DND-41 (cell line): ENCODE measurements at regions not wholly inside any gene's neighbourhood (a gene's known extent, or its start where the extent isn't known, plus 50 kb on each side); places are given as distances from the start of the nearest gene placed in this dataset.

Experiments
- ATAC-seq: fragments of 200-7000 bp; cut with Tn5 transposase; 3 replicates; pipeline ENCODE4 v1.9.1; 2021; ENCODE audit warnings: low read depth; ENCODE audit not compliant: insufficient read depth
- DNase-seq: peaks from one replicate; pipeline ENCODE4 v3.0.0-alpha.2; 2020
- H2AFZ ChIP-seq: 2 replicates; pipeline ENCODE4 v1.6.0; 2012; ENCODE audit warnings: low read depth, low read length
- H3K27ac ChIP-seq: 2 replicates; pipeline ENCODE4 v1.5.1; 2012; ENCODE audit warnings: low read length, inconsistent platforms
- H3K27me3 ChIP-seq: fragments of 200-600 bp; sonication (generic); 2 replicates; pipeline ENCODE4 v1.6.0; 2012; ENCODE audit warnings: low read length, mild to moderate bottlenecking, inconsistent platforms; ENCODE audit not compliant: insufficient read depth, poor library complexity
- H3K36me3 ChIP-seq: 2 replicates; pipeline ENCODE4 v1.5.1; 2012; ENCODE audit warnings: low read length, inconsistent platforms; ENCODE audit not compliant: insufficient read depth
- H3K4me1 ChIP-seq: 2 replicates; pipeline ENCODE4 v1.5.1; 2012; ENCODE audit warnings: mild to moderate bottlenecking, low read length; ENCODE audit not compliant: insufficient read depth
- H3K4me2 ChIP-seq: 2 replicates; pipeline ENCODE4 v1.6.0; 2012; ENCODE audit warnings: mild to moderate bottlenecking, moderate library complexity, low read length, inconsistent platforms; ENCODE audit not compliant: insufficient read depth
- H3K4me3 ChIP-seq, 2 experiments: fragments of 200-600 bp in 1 of 2; shearing (Covaris generic) in 1 of 2; 2 replicates each; pipeline ENCODE4 v1.5.1; 2012 to 2016; ENCODE audit warnings: inconsistent platforms in 2 of 2, low read length in 2 of 2, mild to moderate bottlenecking in 2 of 2, low read depth in 1 of 2, moderate library complexity in 1 of 2
- H3K79me2 ChIP-seq: 2 replicates; pipeline ENCODE4 v1.6.0; 2012; ENCODE audit warnings: low read length, inconsistent platforms; ENCODE audit not compliant: insufficient read depth
- H3K9ac ChIP-seq: 2 replicates; pipeline ENCODE4 v1.6.0; 2012; ENCODE audit warnings: low read depth, mild to moderate bottlenecking, inconsistent platforms, low read length, moderate library complexity
- H3K9me3 ChIP-seq: 2 replicates; pipeline ENCODE4 v1.5.1; 2012; ENCODE audit warnings: low read length, moderate library complexity, mild to moderate bottlenecking, inconsistent platforms; ENCODE audit not compliant: insufficient read depth, severe bottlenecking
- H4K20me1 ChIP-seq: 2 replicates; pipeline ENCODE4 v1.6.0; 2012; ENCODE audit warnings: low read length; ENCODE audit not compliant: insufficient read depth
- CTCF ChIP-seq: IDR thresholded peaks from 2 replicates; pipeline ENCODE4 v1.5.1; 2012; ENCODE audit warnings: borderline replicate concordance, low read length, moderate library complexity, mild to moderate bottlenecking; ENCODE audit not compliant: poor library complexity, severe bottlenecking; ENCODE audit errors: extremely low read depth
- EZH2 ChIP-seq: IDR thresholded peaks from 3 replicates; pipeline ENCODE4 v1.6.1; 2012; ENCODE audit warnings: borderline replicate concordance, low read depth, mild to moderate bottlenecking, moderate library complexity, low read length, inconsistent platforms; ENCODE audit not compliant: severe bottlenecking

GRCh38 chr2:129884221-129884786 lies 95.2 kb upstream of the RAB6C start:
- Histone ChIP-seq H3K36me3 (no peaks in the 10 kb centered on the region), H3K9me3 (no peaks in the 10 kb centered on the region), H3K27me3 (peaks cover 9% of the 10 kb centered on the region), H3K4me2 (no peak overlapping the region), H4K20me1 (no peaks in the 10 kb centered on the region), H3K79me2 (no peaks in the 10 kb centered on the region), H2AFZ (no peak overlapping the region), H3K4me1 (no peaks in the 10 kb centered on the region), H3K27ac (no peak overlapping the region), H3K9ac (no peak overlapping the region), H3K4me3 (no peak overlapping the region)
- TF ChIP-seq EZH2 (no peak), CTCF (no peak)
- no peak for ATAC-seq
- no peak for DNase-seq

DNA sequence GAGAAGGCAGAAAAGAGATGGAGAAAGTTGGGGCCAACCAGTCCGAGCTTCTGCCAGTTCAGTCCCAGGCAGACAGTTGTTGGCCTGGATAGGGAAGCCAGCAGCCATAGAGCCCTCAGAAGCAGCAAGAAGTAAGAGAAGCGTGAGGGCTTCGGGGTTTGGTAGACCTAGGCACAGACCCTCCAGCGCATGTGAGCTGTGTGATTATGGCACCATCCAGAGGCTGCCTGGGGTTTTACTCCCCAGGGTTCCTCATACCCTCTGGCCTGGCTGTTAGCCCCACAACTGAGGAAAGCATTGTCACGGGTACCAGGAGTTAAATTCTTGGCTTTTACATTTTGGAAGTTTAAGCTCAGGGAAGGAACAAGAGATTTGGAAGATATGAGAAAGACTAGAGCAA lies 93.7 kb upstream of the RAB6C start:
- Histone ChIP-seq H3K4me3 (no peak overlapping the region), H3K4me1 (no peaks in the 10 kb centered on the region), H3K4me2 (no peak overlapping the region), H3K9ac (no peak overlapping the region), H3K9me3 (no peaks in the 10 kb centered on the region), H3K36me3 (no peaks in the 10 kb centered on the region), H3K27ac (no peak overlapping the region), H3K27me3 (peaks cover 13% of the 10 kb centered on the region), H4K20me1 (no peaks in the 10 kb centered on the region), H3K79me2 (no peaks in the 10 kb centered on the region), H2AFZ (no peak overlapping the region)
- DNase-seq (peak; percentile 20), ATAC-seq (peak; percentile 77; the same call in 2 of the 3 replicates)
- TF ChIP-seq CTCF (peak; percentile 52), EZH2 (no peak)

DNA sequence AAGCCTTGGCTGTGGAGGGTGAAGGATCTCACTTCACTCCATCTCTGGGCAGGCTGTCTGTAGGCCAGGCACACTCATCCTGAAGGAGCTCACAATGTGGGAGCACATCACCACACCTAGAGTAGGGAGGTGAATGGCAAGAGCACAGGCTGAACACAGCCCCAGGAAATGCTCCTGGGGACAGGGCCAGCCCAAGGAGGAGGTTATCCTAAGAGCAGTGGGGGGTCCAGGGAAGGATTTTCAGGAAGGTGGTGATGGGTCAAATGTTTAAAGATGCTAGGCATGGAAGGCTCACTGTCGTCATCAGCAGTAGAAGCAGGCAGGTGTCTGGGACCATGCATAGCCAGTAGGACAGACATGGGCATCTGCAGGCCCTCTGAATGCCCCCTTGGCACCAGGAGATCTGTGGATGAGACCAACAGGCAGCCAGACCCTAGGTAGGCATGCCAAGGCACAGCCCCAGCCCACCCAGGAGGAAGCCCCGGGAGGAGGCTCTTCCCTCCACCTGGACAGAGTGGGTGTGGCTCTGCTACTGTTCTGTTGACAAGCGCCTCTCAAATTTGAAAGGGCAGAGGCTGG lies 91.7 kb upstream of the RAB6C start:
- Histone ChIP-seq H3K9ac (no peak overlapping the region), H4K20me1 (no peaks in the 10 kb centered on the region)

More for the DNA sequence above, 91.7 kb upstream of the RAB6C start:
- ATAC-seq = no peak
- peaks cover 13% of the 10 kb centered on the region for H3K27me3 ChIP-seq
- H3K4me2 ChIP-seq = no peak overlapping the region
- TF ChIP-seq CTCF (no peak), EZH2 (no peak)
- no peaks in the 10 kb centered on the region for H3K79me2 ChIP-seq
- no peaks in the 10 kb centered on the region for H3K9me3 ChIP-seq
- H3K27ac ChIP-seq = no peak overlapping the region
- no peaks in the 10 kb centered on the region for H3K4me1 ChIP-seq
- no peak overlapping the region for H2AFZ ChIP-seq
- H3K4me3 ChIP-seq = no peak overlapping the region
- no peaks in the 10 kb centered on the region for H3K36me3 ChIP-seq
- no peak for DNase-seq
